MM.1S (cell line): ENCODE measurements at regions not wholly inside any gene's neighbourhood (a gene's known extent, or its start where the extent isn't known, plus 50 kb on each side); places are given as distances from the start of the nearest gene placed in this dataset.

Source experiments
- DNase-seq: peaks from one replicate; pipeline ENCODE4 v3.0.0-alpha.2; 2015
- H2AFZ ChIP-seq: fragments of 300-600 bp; sonication (generic); 2 replicates; pipeline ENCODE4 v1.6.0; 2016; ENCODE audit warnings: antibody characterized with exemption, low read length
- H3F3A ChIP-seq: fragments of 300-600 bp; sonication (generic); 2 replicates; pipeline ENCODE4 v1.6.1; 2016; ENCODE audit warnings: mild to moderate bottlenecking, antibody characterized with exemption, low read length, moderate library complexity, mixed read lengths; ENCODE audit not compliant: insufficient read depth
- H3K27ac ChIP-seq: fragments of 300-600 bp; sonication (generic); 2 replicates; pipeline ENCODE4 v1.5.1; 2016; ENCODE audit warnings: mild to moderate bottlenecking, low read length
- H3K27me3 ChIP-seq: fragments of 300-600 bp; sonication (generic); replicated peaks from 2 replicates; pipeline ENCODE4 v1.6.0; 2016; ENCODE audit warnings: low read length; ENCODE audit not compliant: insufficient read depth
- H3K36me3 ChIP-seq: fragments of 300-600 bp; sonication (generic); replicated peaks from 2 replicates; pipeline ENCODE4 v1.6.1; 2016; ENCODE audit warnings: mild to moderate bottlenecking, low read length, mixed read lengths; ENCODE audit not compliant: insufficient read depth
- H3K4me1 ChIP-seq: fragments of 300-600 bp; sonication (generic); 2 replicates; pipeline ENCODE4 v1.6.1; 2016; ENCODE audit warnings: low read length, mixed read lengths
- H3K4me2 ChIP-seq: fragments of 300-600 bp; sonication (generic); 2 replicates; pipeline ENCODE4 v1.6.0; 2016; ENCODE audit warnings: low read depth, low read length
- H3K4me3 ChIP-seq: fragments of 300-600 bp; sonication (generic); 2 replicates; pipeline ENCODE4 v1.5.1; 2016; ENCODE audit warnings: low read length, mixed read lengths
- H3K79me2 ChIP-seq: fragments of 300-600 bp; sonication (generic); 2 replicates; pipeline ENCODE4 v1.6.1; 2016; ENCODE audit warnings: mixed run types, low read length, mixed read lengths
- H3K9ac ChIP-seq: fragments of 300-600 bp; sonication (generic); 2 replicates; pipeline ENCODE4 v1.6.1; 2016; ENCODE audit warnings: low read length, mixed read lengths
- H3K9me2 ChIP-seq: fragments of 300-600 bp; sonication (generic); replicated peaks from 2 replicates; pipeline ENCODE4 v1.6.1; 2016; ENCODE audit warnings: mild to moderate bottlenecking, low read length, mixed read lengths; ENCODE audit not compliant: insufficient read depth
- H3K9me3 ChIP-seq: fragments of 300-600 bp; sonication (generic); replicated peaks from 2 replicates; pipeline ENCODE4 v1.6.1; 2016; ENCODE audit warnings: mild to moderate bottlenecking, low read length, mixed read lengths; ENCODE audit not compliant: insufficient read depth
- H4K20me1 ChIP-seq: fragments of 300-600 bp; sonication (generic); 2 replicates; pipeline ENCODE4 v1.6.1; 2016; ENCODE audit warnings: mild to moderate bottlenecking, low read length, moderate library complexity, mixed read lengths; ENCODE audit not compliant: insufficient read depth
- CTCF ChIP-seq: fragments of 300-600 bp; sonication (generic); IDR thresholded peaks from 2 replicates; pipeline ENCODE4 v1.5.1; 2016; ENCODE audit warnings: antibody characterized with exemption, low read length, mixed read lengths
- EZH2 ChIP-seq: fragments of 300-600 bp; sonication (generic); optimal IDR thresholded peaks from 2 replicates; pipeline ENCODE3; 2017; ENCODE audit warnings: low read depth, mild to moderate bottlenecking, antibody characterized with exemption, low read length, mixed read lengths
- EZH2phosphoT487 ChIP-seq: fragments of 300-600 bp; sonication (generic); IDR thresholded peaks from 2 replicates; pipeline ENCODE4 v1.6.1; 2018; ENCODE audit warnings: antibody characterized with exemption, low read length

DNA sequence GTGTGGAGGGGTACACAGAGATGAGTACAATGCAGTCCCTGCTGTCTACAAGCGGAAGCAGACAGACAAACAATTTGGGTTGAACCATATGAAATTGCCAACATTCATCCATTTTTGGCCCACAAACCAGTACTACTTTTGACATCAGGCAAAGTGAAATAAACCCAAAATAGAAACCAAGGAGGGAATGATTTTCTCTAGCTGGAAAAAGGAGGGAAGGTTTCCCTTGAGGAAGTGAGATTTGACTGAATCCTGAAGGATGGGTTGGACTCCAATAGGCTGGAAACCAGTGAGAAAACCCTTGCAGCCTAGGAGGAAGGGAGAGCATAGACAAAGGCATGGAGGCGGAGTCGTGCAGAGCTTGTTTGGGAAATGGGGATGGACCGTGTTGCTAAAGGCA is 63.5 kb upstream of the PJA1 start:
- Histone ChIP-seq H3K9me2 (no peaks in the 10 kb centered on the region), H3K27ac (no peak overlapping the region), H4K20me1 (no peaks in the 10 kb centered on the region), H3F3A (no peaks in the 10 kb centered on the region), H3K4me2 (no peak overlapping the region), H3K36me3 (no peaks in the 10 kb centered on the region), H3K79me2 (no peaks in the 10 kb centered on the region), H3K9ac (no peak overlapping the region), H2AFZ (no peak overlapping the region), H3K4me3 (no peak overlapping the region), H3K27me3 (no peaks in the 10 kb centered on the region), H3K9me3 (no peaks in the 10 kb centered on the region), H3K4me1 (no peaks in the 10 kb centered on the region)
- TF ChIP-seq CTCF, result no peak
- TF ChIP-seq EZH2phosphoT487, result no peak
- no peak for TF ChIP-seq EZH2
- no peak for DNase-seq

DNA sequence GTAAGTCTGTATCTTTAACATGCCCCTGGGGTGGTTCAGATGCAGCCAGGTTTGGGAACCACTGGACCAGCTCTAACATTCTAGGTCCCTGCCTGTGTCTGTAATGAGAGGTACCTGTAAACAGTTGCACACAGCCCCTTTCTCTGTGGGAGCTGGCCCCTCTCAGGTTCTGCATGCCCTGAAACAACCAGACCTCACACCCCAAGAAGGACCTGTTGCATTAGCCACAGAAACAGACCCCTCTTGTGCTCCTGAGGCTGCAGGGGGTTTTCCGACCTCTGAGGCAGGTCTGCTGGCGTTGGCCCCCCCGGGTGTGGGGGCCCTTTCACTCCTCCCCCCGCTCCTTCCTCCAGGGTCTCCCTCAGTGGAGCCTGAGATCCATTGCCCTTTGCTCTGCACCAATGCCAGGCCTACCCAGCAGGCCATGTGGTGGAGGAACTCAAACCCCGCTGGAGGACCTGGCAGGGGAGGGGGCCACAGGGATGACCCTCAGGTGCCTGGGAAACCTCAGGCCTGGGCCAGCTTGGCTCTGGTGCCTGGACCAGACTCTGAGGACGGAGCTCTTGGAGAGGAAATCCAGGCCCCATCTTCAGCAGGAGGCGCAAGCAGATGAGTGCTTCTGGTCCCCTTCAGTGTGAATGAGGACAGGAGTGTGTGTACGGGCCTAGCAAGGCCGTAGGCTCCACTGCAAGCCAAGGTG is 61.4 kb upstream of the PJA1 start:
- no peak overlapping the region for H3K4me3 ChIP-seq
- H3K4me1 ChIP-seq, result no peaks in the 10 kb centered on the region
- no peaks in the 10 kb centered on the region for H3F3A ChIP-seq
- no peaks in the 10 kb centered on the region for H3K9me2 ChIP-seq
- no peak overlapping the region for H2AFZ ChIP-seq
- no peaks in the 10 kb centered on the region for H4K20me1 ChIP-seq
- H3K9me3 ChIP-seq, result no peaks in the 10 kb centered on the region
- no peak overlapping the region for H3K9ac ChIP-seq
- no peaks in the 10 kb centered on the region for H3K36me3 ChIP-seq
- H3K27ac ChIP-seq, result no peak overlapping the region
- DNase-seq, result no peak
- no peak for TF ChIP-seq EZH2
- TF ChIP-seq CTCF, result no peak
- TF ChIP-seq EZH2phosphoT487, result no peak
- no peaks in the 10 kb centered on the region for H3K27me3 ChIP-seq
- H3K4me2 ChIP-seq, result no peak overlapping the region
- no peaks in the 10 kb centered on the region for H3K79me2 ChIP-seq

GRCh38 chrX:69222103-69223090 is 57.1 kb upstream of the PJA1 start:
- Histone ChIP-seq H3K9me2 (no peaks in the 10 kb centered on the region), H3K79me2 (no peaks in the 10 kb centered on the region), H3K9ac (no peak overlapping the region), H3K36me3 (no peaks in the 10 kb centered on the region), H3K4me3 (no peak overlapping the region), H2AFZ (no peak overlapping the region), H3K4me1 (no peaks in the 10 kb centered on the region), H3K9me3 (no peaks in the 10 kb centered on the region), H3K4me2 (no peak overlapping the region), H3F3A (no peaks in the 10 kb centered on the region), H3K27ac (no peak overlapping the region), H4K20me1 (no peaks in the 10 kb centered on the region), H3K27me3 (no peaks in the 10 kb centered on the region)
- TF ChIP-seq CTCF (peak; percentile 49), EZH2phosphoT487 (no peak)
- peak; percentile 24 for DNase-seq
